KMS-11 (cell line): ENCODE measurements at regions not wholly inside any gene's neighbourhood (a gene's known extent, or its start where the extent isn't known, plus 50 kb on each side); places are given as distances from the start of the nearest gene placed in this dataset.
"Not testable (repeated sequence)": the region's sequence is repeated elsewhere in the genome, so short reads cannot be mapped to it uniquely, and the experiment has no call there.

Experiments
- H2AFZ ChIP-seq: fragments of 200-600 bp; sonication (generic); 2 replicates; pipeline ENCODE4 v1.6.1; 2016; ENCODE audit warnings: antibody characterized with exemption, mixed run types, low read depth
- H3K27ac ChIP-seq: fragments of 200-600 bp; sonication (generic); 2 replicates; pipeline ENCODE4 v1.6.1; 2016; ENCODE audit warnings: mild to moderate bottlenecking, mixed run types
- H3K27me3 ChIP-seq: fragments of 200-600 bp; sonication (generic); 2 replicates; pipeline ENCODE4 v1.6.1; 2017; ENCODE audit warnings: mild to moderate bottlenecking, low read depth, mixed run types, moderate library complexity; ENCODE audit not compliant: insufficient read depth
- H3K36me3 ChIP-seq: fragments of 200-600 bp; sonication (generic); 2 replicates; pipeline ENCODE4 v1.6.1; 2017; ENCODE audit warnings: mild to moderate bottlenecking, mixed run types; ENCODE audit not compliant: insufficient read depth
- H3K4me1 ChIP-seq: fragments of 200-600 bp; sonication (generic); 2 replicates; pipeline ENCODE4 v1.6.1; 2016; ENCODE audit warnings: mild to moderate bottlenecking, low read depth, mixed run types; ENCODE audit not compliant: poor library complexity, severe bottlenecking
- H3K4me2 ChIP-seq: fragments of 200-600 bp; sonication (generic); 2 replicates; pipeline ENCODE4 v1.7.0; 2016; ENCODE audit warnings: mild to moderate bottlenecking, mixed run types
- H3K4me3 ChIP-seq: fragments of 200-600 bp; sonication (generic); IDR thresholded peaks from 2 replicates; pipeline ENCODE4 v1.6.1; 2017; ENCODE audit warnings: low read depth, low read length, mixed read lengths; ENCODE audit not compliant: insufficient read depth
- H3K79me2 ChIP-seq: fragments of 200-600 bp; sonication (generic); 2 replicates; pipeline ENCODE4 v1.6.1; 2016; ENCODE audit warnings: low read depth, mixed run types; ENCODE audit not compliant: insufficient read depth
- H3K9ac ChIP-seq: fragments of 200-600 bp; sonication (generic); 2 replicates; pipeline ENCODE4 v1.6.1; 2016; ENCODE audit warnings: mild to moderate bottlenecking, mixed run types
- H4K20me1 ChIP-seq: fragments of 200-600 bp; sonication (generic); 2 replicates; pipeline ENCODE4 v1.6.1; 2016; ENCODE audit warnings: mild to moderate bottlenecking, mixed run types; ENCODE audit not compliant: insufficient read depth
- TF ChIP-seq, protein P1 (sequence below): fragments of 200-600 bp; sonication (generic); conservative IDR thresholded peaks from 2 replicates; pipeline ENCODE4 v1.6.1; 2017; ENCODE audit warnings: low read depth, mild to moderate bottlenecking, antibody characterized with exemption, low read length, moderate library complexity, mixed read lengths

- Histone ChIP-seq H3K27ac (no peak overlapping the region), H4K20me1 (no peaks in the 10 kb centered on the region), H3K79me2 (no peaks in the 10 kb centered on the region), H3K4me1 (peaks cover 49% of the 10 kb centered on the region), H3K4me2 (no peak overlapping the region), H3K36me3 (no peaks in the 10 kb centered on the region), H3K27me3 (no peaks in the 10 kb centered on the region), H3K9ac (no peak overlapping the region), H2AFZ (no peak overlapping the region), H3K4me3 (no peak overlapping the region)
- TF ChIP-seq, protein P1, sequence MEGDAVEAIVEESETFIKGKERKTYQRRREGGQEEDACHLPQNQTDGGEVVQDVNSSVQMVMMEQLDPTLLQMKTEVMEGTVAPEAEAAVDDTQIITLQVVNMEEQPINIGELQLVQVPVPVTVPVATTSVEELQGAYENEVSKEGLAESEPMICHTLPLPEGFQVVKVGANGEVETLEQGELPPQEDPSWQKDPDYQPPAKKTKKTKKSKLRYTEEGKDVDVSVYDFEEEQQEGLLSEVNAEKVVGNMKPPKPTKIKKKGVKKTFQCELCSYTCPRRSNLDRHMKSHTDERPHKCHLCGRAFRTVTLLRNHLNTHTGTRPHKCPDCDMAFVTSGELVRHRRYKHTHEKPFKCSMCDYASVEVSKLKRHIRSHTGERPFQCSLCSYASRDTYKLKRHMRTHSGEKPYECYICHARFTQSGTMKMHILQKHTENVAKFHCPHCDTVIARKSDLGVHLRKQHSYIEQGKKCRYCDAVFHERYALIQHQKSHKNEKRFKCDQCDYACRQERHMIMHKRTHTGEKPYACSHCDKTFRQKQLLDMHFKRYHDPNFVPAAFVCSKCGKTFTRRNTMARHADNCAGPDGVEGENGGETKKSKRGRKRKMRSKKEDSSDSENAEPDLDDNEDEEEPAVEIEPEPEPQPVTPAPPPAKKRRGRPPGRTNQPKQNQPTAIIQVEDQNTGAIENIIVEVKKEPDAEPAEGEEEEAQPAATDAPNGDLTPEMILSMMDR, result no peak
Measured at GRCh38 chr4:184335520-184335919, 117.8 kb upstream of the ENPP6 start.

DNA sequence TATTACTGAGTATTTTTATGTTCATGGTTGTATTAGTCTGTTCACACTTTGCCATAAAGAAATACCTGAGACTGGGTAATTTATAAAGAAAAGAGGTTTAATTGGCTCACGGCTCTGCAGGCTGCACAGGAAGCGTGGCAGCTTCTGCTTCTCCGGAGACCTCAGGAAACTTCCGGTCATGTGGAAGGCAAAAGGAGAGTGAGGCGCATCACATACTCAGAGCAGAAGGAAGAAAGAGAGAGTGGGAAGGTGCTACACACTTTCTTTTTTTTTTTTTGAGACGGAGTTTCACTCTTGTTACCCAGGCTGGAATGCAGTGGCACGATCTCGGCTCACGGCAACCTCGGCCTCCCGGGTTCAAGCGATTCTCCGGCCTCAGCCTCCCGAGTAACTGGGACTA is 115.8 kb upstream of the ENPP6 start:
- H3K4me3 ChIP-seq, H3K79me2 ChIP-seq, H2AFZ ChIP-seq, H3K27me3 ChIP-seq, H3K36me3 ChIP-seq, H4K20me1 ChIP-seq, H3K9ac ChIP-seq: not testable (repeated sequence)
- Histone ChIP-seq H3K4me1 (peaks cover 56% of the 10 kb centered on the region), H3K27ac (0 out of 2 replicates have a peak overlapping the region, but pooled peaks have one; percentile 15), H3K4me2 (peak overlapping the region; percentile 52)

DNA sequence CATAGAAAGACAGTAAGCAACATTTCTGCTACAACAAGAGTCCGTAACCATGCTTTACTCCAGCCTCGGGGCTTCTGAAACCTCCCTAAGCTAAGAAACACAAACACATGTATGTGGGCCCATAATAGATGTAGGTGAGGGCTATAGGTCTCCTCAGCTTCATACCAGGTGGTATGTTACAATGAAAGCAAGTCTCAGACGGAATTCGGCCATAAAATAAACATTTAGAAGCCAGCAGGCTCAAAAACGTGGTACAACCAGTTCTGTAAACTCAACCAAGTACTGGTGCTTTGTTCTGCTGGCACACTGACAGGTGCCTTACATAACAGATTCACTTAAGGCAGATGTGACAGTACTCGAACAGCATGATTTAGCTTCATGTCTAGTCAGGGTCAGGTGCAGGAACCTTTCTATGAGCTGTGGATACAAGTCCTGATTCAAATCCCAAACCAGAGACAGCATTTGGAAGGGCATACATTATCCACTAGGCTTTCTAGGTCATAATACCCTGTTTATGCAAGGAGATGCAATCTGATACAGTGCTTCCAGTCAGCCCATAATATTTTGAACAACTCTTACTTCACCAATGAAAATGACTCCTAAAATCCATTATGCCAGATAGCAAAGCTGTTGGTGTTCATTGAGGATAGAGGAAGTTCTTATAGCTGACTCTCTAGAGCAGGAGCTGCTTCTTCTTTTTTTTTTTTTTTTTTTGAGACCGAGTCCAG is 113.8 kb upstream of the ENPP6 start:
- Histone ChIP-seq H3K4me2 (no peak overlapping the region), H3K79me2 (no peaks in the 10 kb centered on the region), H3K4me1 (peaks cover 74% of the 10 kb centered on the region), H2AFZ (no peak overlapping the region), H4K20me1 (no peaks in the 10 kb centered on the region), H3K4me3 (no peak overlapping the region), H3K9ac (no peak overlapping the region), H3K27ac (no peak overlapping the region), H3K27me3 (no peaks in the 10 kb centered on the region), H3K36me3 (no peaks in the 10 kb centered on the region)
- TF ChIP-seq, protein P1, result no peak

- H2AFZ ChIP-seq, H3K27ac ChIP-seq, H3K4me3 ChIP-seq, H3K79me2 ChIP-seq, H4K20me1 ChIP-seq, H3K9ac ChIP-seq, H3K36me3 ChIP-seq, H3K4me2 ChIP-seq, H3K27me3 ChIP-seq: not testable (repeated sequence)
- H3K4me1 ChIP-seq, result peaks cover 73% of the 10 kb centered on the region
Measured at GRCh38 chr4:184330517-184331094, 112.9 kb upstream of the ENPP6 start.

- H3K36me3 ChIP-seq, result no peaks in the 10 kb centered on the region
- no peak overlapping the region for H3K4me2 ChIP-seq
- TF ChIP-seq, protein P1, result no peak
- no peak overlapping the region for H3K4me3 ChIP-seq
- H3K79me2 ChIP-seq, result no peaks in the 10 kb centered on the region
- H3K27me3 ChIP-seq, result no peaks in the 10 kb centered on the region
- H2AFZ ChIP-seq, result no peak overlapping the region
- H3K9ac ChIP-seq, result no peak overlapping the region
- no peak overlapping the region for H3K27ac ChIP-seq
- H3K4me1 ChIP-seq, result peaks cover 67% of the 10 kb centered on the region
- no peaks in the 10 kb centered on the region for H4K20me1 ChIP-seq
Measured at GRCh38 chr4:184329659-184330400, 112.2 kb upstream of the ENPP6 start.
